ACC112 (cell line): ENCODE measurements at regions not wholly inside any gene's neighbourhood (a gene's known extent, or its start where the extent isn't known, plus 50 kb on each side); places are given as distances from the start of the nearest gene placed in this dataset.
A peak's percentile ranks its signal among the peaks of the same experiment; 100 is the strongest.
"Not testable (repeated sequence)": the region's sequence is repeated elsewhere in the genome, so short reads cannot be mapped to it uniquely, and the experiment has no call there.

ENCODE experiments used
- H2AFZ ChIP-seq: fragments of 200-600 bp; sonication (generic); one replicate; pipeline ENCODE4 v1.6.0; 2017; ENCODE audit warnings: antibody characterized with exemption, low read length; ENCODE audit not compliant: unreplicated experiment
- H3K27ac ChIP-seq: fragments of 200-600 bp; sonication (generic); 2 replicates; pipeline ENCODE4 v1.5.1; 2014; ENCODE audit warnings: low read depth, mild to moderate bottlenecking, antibody characterized with exemption, low read length, moderate library complexity
- H3K27me3 ChIP-seq: fragments of 200-600 bp; sonication (generic); 2 replicates; pipeline ENCODE4 v1.6.1; 2014; ENCODE audit warnings: mild to moderate bottlenecking, antibody characterized with exemption, low read length, moderate library complexity, mixed read lengths; ENCODE audit not compliant: insufficient read depth
- H3K36me3 ChIP-seq: fragments of 200-600 bp; sonication (generic); 2 replicates; pipeline ENCODE4 v1.6.1; 2016; ENCODE audit warnings: mild to moderate bottlenecking, antibody characterized with exemption, low read length, moderate library complexity, mixed read lengths; ENCODE audit not compliant: insufficient read depth
- H3K4me1 ChIP-seq: fragments of 200-600 bp; sonication (generic); one replicate; pipeline ENCODE4 v1.6.1; 2016; ENCODE audit warnings: low read length, mixed read lengths; ENCODE audit not compliant: insufficient read depth, unreplicated experiment, control insufficient read depth
- H3K4me3 ChIP-seq: fragments of 200-600 bp; sonication (generic); 2 replicates; pipeline ENCODE4 v1.5.1; 2014; ENCODE audit warnings: mild to moderate bottlenecking, low read depth, low read length
- H3K79me2 ChIP-seq: fragments of 200-600 bp; sonication (generic); one replicate; pipeline ENCODE4 v1.6.0; 2016; ENCODE audit warnings: low read length; ENCODE audit not compliant: control insufficient read depth, unreplicated experiment, insufficient read depth

DNA sequence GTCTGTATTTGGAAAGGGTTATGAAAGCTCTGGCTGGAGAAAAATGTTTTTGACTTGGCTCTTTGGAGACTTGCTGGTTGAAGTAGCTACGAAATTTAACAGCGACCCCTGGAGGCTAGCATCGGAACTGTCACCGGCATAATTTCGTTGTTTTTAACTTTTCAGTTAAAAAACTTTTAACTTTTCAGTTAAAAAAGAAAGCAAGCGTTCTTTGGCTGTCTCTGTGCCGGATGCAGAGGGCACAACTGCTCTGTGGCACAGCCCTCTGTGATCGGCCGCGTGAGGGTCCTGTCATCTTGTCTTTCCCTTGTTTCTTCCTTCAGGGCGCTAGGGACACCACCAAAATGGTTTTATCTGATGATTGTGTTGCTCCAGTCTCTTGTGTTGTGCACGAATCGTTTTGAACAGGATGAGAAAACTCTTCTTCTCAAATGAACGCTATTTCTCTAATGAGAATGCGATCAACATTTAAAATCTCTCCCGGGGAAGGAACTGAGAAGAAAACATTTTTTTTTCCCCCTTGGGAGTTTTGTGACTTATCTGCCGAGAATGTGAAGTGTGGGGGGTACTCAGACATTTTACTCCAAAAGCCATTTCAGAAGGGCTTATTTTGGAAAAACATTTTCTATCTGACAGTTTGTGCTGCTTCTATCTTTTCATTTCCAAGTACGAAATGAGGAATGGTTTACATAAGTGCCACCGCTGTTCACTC, 57.1 kb downstream of the ADCYAP1 start:
- Histone ChIP-seq H3K4me3 (peak overlapping the region; percentile 80), H3K79me2 (no peaks in the 10 kb centered on the region), H3K36me3 (no peaks in the 10 kb centered on the region), H2AFZ (peak overlapping the region; percentile 92), H3K27me3 (peaks cover 19% of the 10 kb centered on the region), H3K27ac (no peak overlapping the region), H3K4me1 (no peaks in the 10 kb centered on the region)

DNA sequence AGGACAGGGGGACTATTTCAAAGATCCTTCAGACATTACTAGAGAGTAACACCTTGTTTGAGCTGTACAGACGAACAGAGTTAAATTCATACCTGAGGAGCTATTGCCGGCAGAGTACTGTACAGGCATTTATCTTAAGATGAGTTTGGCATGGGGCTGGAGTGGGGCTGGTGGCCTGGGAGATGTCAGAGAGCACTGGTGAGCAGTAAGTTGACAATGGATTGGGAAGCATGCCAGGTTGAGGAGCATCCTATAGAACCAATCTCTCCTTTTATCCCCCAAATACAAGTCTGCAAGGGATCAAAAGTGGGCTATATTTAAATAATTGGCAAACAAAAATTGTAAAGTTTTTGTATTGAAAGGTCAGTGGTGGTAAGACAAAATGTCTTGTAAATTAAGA, 58.6 kb downstream of the ADCYAP1 start:
- Histone ChIP-seq H3K4me3 (no peak overlapping the region), H3K27ac (no peak overlapping the region), H3K4me1 (no peaks in the 10 kb centered on the region), H2AFZ (no peak overlapping the region), H3K79me2 (no peaks in the 10 kb centered on the region), H3K36me3 (no peaks in the 10 kb centered on the region), H3K27me3 (peaks cover 6% of the 10 kb centered on the region)

GRCh38 chr18:965921-966758, 61.5 kb downstream of the ADCYAP1 start:
- Histone ChIP-seq H3K79me2 (no peaks in the 10 kb centered on the region), H2AFZ (no peak overlapping the region), H3K27ac (no peak overlapping the region), H3K4me1 (no peaks in the 10 kb centered on the region), H3K27me3 (no peaks in the 10 kb centered on the region), H3K36me3 (no peaks in the 10 kb centered on the region), H3K4me3 (no peak overlapping the region)

GRCh38 chr18:966759-967576, 62.3 kb downstream of the ADCYAP1 start:
- no peak overlapping the region for H3K27ac ChIP-seq
- no peak overlapping the region for H3K4me3 ChIP-seq
- no peak overlapping the region for H2AFZ ChIP-seq
- H3K79me2 ChIP-seq = no peaks in the 10 kb centered on the region
- H3K27me3 ChIP-seq = no peaks in the 10 kb centered on the region
- H3K36me3 ChIP-seq = no peaks in the 10 kb centered on the region
- H3K4me1 ChIP-seq = no peaks in the 10 kb centered on the region

DNA sequence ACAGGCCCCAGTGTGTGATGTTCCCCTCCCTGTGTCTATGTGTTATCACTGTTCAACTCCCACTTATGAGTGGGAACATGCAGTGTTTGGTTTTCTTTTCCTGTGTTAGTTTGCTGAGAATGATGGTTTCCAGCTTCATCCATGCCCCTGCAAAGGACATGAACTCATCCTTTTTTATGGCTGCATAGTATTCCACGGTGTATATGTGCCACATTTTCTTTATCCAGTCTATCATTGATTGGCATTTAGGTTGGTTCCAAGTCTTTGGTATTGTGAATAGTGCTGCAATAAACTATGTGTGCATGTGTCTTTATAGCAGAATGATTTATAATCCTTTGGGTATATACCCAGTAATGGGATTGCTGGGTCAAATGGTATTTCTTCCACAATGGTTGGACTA, 64.2 kb downstream of the ADCYAP1 start:
- not testable (repeated sequence) for H3K36me3 ChIP-seq, H3K27me3 ChIP-seq, H3K79me2 ChIP-seq, H3K27ac ChIP-seq, H2AFZ ChIP-seq, H3K4me3 ChIP-seq, H3K4me1 ChIP-seq

DNA sequence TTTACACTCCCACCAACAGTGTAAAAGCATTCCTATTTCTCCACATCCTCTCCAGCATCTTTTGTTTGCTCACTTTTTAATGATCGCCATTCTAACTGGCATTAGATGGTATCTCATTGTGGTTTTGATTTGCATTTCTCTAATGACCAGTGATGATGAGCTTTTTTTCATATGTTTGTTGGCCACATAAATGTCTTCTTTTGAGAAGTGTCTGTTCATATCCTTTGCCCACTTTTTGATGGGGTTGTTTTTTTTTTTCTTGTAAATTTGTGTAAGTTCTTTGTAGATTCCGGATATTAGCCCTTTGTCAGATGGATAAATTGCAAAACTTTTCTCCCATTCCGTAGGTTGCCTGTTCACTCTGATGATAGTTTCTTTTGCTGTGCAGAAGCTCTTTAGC, 64.6 kb downstream of the ADCYAP1 start:
- not testable (repeated sequence) for H3K36me3 ChIP-seq, H3K27me3 ChIP-seq, H3K27ac ChIP-seq, H3K4me1 ChIP-seq, H2AFZ ChIP-seq, H3K4me3 ChIP-seq, H3K79me2 ChIP-seq

- H3K79me2 ChIP-seq, H3K27ac ChIP-seq, H3K4me1 ChIP-seq, H3K27me3 ChIP-seq, H3K4me3 ChIP-seq, H2AFZ ChIP-seq, H3K36me3 ChIP-seq: not testable (repeated sequence)
These were observed 69.9 kb downstream of the ADCYAP1 start for GRCh38 chr18:974606-975005.

GRCh38 chr18:976393-977128, 71.9 kb downstream of the ADCYAP1 start:
- not testable (repeated sequence) for H3K27me3 ChIP-seq, H3K4me3 ChIP-seq, H3K79me2 ChIP-seq, H2AFZ ChIP-seq, H3K4me1 ChIP-seq, H3K27ac ChIP-seq, H3K36me3 ChIP-seq

DNA sequence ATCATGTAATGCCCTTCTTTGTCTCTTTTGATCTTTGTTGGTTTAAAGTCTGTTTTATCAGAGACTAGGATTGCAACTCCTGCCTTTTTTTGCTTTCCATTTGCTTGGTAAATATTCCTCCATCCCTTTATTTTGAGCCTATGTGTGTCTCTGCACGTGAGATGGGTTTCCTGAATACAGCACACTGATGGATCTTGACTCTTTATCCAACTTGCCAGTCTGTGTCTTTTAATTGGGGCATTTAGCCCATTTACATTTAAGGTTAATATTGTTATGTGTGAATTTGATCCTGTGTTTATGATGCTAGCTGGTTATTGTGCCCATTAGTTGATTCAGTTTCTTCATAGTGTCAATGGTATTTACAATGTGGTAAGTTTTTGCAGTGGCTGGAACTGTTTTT, 72.7 kb downstream of the ADCYAP1 start:
- H3K4me3 ChIP-seq, H3K27me3 ChIP-seq, H3K4me1 ChIP-seq, H3K36me3 ChIP-seq, H3K79me2 ChIP-seq, H2AFZ ChIP-seq, H3K27ac ChIP-seq: not testable (repeated sequence)

GRCh38 chr18:977732-978131, 73.1 kb downstream of the ADCYAP1 start:
- H2AFZ ChIP-seq, H3K4me1 ChIP-seq, H3K79me2 ChIP-seq, H3K27me3 ChIP-seq, H3K27ac ChIP-seq, H3K4me3 ChIP-seq, H3K36me3 ChIP-seq: not testable (repeated sequence)
